DMS153 treated with DMSO at 0.1 percent for 48 hours (cell line): ENCODE measurements at regions not wholly inside any gene's neighbourhood (a gene's known extent, or its start where the extent isn't known, plus 50 kb on each side); places are given as distances from the start of the nearest gene placed in this dataset.
"Not testable (repeated sequence)": the region's sequence is repeated elsewhere in the genome, so short reads cannot be mapped to it uniquely, and the experiment has no call there.

Source experiments
- DNase-seq: peaks from one replicate; lab custom pipeline; 2025; ENCODE audit not compliant: unreplicated experiment; lab: John Stamatoyannopoulos, UW

DNA sequence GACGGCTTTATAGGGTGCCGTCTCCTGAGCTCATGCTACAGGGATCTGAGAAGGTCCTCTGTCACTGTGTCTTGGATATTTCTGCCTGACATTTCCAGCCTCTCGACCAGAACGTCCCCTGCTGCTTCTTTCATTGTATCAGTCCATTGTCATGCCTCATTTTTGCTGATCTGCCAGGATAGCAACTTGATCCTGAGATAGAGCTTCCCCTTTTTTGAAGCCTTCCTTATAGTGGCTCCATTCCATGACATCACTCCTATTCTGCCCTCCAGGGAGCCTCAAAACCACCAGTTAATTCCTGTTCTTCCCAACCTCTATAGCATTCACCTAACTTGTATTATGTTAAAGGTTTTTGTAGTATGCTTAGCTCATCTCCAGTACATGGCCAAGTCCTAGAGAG is 431.8 kb upstream of the NOX3 start:
- DNase-seq = no peak

DNA sequence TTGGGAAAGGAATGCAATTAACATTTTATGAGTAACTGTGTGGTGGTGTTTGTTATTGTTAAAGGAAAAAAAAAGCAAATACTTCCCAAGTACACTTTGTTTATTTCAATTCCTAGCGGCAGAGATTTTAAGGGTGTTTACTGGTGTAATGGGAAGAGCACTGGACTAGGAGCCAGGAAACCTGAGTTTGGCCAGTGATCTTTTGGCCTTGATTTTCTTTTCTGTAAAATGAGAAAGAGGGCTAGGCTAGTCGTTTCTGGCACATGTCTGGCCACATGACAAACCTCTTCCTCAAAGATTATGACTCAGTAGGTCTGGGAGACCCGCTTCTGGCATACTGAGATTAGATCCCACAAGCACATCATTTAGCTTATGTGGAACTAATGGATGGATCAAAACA is 428.1 kb upstream of the NOX3 start:
- no peak for DNase-seq

DNA sequence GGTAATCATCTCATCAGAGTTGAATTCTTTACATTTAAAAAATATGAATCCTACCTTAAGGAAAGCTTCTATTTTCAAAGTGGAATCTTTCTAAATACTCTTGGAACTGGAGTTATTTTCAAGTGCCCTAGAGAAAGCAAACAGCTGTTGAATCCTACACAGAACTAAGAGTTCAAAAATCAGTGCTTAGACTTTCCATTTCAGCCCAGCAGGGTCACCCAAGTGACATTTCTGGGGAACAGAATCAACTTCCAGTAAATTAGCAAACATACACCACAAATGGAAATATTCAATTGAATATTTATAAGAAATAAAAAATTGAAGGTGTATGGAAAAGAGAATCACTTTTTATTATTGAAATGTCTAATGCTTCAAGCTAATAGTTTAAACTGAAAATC is 427.7 kb upstream of the NOX3 start:
- no peak for DNase-seq

DNA sequence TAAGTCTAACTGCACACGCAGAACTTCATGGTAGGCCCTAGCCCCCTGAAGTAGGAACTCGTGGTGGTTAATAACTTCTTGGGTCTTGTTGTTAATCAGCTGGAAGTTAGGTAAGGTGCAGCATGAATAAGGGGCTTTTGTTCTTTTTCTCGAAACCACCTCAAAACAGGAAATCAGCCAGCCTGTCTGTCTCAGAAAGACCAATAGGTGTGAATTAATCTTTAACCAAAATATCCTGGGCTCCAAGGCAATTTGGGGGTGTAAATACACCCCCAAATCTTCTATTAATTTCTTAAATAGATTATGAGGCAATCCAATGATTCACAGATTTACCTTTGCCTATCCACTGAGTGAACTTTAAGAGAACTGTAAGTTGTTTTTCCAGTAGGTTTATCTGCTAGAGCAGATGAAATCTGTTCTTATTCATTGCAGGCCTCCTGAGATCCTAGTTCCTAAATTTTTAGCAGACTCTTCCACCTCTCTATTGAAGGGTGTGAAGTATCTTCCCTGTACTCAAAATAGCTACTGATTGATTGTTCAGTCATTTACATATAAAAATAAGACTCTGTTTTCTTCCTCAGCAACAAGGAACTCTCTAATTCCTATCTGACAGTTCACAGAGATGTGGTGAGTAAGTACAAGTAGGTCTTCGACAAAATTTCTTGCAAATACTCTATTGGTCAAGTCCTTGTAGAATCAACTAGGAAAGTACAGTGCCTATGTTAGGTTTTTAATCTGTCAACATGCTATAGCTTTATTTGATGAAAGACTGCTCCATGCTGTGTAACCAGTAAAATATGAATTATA is 427.1 kb upstream of the NOX3 start:
- no peak for DNase-seq

DNA sequence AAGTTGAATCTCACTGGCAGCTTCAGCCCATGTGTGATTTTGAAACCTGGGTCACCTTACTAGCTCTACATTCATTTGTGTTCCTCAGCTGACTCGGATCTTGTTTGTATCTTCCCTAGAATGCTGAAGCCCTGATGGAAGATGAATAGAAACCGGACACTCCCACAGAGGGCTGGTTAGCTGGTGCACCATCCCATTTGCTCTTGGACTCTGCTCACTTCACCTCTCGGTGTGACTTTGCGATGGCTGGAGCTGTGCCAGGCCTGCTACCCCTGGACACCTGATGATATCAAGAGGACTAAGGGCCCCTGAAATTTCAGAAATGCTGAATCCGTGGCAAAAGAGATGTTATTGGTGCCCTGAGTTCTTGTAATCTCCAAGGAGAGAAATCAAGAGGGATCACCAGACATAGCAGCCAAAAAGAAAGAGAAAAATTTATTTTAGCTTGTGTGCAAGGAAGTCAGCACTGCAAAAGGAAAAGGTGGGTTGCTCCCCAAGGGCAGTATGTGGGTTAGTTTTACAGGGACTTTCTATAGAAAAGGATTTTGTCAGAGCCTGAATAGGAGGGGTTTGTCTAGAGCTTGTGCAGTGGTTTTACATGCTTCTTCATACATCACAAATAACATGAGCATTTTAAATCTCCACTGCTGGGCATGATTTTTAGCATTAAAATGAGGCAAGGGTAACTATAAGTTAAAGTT is 426.3 kb upstream of the NOX3 start:
- DNase-seq = no peak

DNA sequence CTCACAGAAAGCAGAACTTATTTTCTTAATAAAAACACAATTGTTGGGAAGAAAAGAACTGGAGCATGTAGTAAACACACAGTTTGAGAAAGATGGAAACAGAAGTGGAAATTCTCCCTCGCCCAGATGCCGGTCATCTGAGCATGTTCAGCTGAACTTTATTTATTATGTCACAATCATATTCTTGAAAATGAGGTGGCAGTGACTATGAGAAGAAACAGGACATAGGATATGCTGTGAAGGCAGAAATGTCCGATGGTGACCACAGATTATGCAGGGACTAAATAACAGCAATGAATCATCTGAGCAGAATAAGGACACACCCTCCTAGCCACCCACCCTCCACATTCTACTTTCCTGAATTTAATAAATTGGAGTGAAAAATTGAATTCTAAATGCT is 425.3 kb upstream of the NOX3 start:
- DNase-seq = no peak

DNA sequence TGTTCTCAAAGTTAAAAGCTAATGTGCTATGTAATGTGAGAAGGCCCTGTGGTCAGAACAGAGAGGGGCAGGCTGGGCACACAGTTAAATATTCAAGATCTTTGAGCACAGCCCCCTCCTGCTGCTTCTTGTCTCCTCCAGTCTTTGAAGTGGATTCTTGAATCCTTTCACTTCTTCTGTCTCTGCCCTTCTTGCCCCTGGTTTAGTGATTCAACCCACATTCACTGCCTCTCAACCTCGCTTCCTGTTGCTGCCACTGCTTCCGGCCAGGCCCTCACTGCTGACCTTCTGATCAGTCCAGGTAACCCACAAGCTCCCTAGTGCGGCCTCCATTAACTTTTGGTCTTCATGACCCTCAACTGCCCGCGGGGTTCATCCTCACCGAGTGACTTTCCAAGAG is 417.3 kb upstream of the NOX3 start:
- DNase-seq = no peak

DNA sequence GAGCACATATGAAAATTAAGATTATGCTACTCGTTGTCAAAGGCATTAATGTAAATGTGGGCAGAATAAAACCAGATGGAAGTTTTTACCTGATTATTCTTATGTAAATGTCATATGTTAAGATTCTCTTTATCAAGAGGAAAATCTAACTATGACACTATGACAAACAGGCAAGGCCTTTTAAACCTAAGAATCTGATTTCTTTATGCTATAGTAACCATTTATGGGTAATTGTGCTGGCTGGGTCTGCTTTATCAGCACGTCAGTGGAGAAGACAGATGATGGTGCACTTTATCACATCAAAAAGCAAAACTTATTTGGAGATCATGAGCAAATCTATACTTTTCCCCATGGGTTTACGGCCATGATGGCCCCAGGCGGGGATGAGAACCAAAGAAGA is 412.0 kb upstream of the NOX3 start:
- DNase-seq = no peak

DNA sequence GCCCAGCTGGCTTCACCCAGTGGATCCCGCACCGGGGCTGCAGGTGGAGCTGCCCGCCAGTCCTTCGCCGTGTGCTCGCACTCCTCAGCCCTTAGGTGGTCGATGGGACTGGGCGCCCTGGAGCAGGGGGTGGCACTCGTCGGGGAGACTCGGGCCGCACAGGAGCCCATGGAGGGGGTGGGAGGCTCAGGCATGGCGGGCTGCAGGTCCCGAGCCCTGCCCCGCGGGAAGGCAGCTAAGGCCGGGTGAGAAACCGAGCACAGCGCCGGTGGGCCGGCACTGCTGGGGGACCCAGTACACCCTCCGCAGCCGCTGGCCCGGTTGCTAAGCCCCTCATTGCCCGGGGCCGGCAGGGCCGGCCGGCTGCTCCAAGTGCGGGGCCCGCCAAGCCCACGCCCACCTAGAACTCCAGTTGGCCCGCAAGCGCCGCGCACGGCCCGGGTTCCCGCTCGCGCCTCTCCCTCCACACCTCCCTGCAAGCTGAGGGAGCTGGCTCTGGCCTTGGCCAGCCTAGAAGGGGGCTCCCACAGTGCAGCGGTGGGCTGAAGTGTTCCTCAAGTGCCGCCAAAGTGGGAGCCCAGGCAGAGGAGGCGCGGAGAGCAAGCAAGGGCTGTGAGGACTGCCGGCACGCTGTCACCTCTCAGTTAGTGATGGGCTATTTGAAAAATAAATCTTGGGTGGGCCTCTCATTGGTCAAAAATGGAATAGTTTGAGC is 411.2 kb upstream of the NOX3 start:
- not testable (repeated sequence) for DNase-seq

DNA sequence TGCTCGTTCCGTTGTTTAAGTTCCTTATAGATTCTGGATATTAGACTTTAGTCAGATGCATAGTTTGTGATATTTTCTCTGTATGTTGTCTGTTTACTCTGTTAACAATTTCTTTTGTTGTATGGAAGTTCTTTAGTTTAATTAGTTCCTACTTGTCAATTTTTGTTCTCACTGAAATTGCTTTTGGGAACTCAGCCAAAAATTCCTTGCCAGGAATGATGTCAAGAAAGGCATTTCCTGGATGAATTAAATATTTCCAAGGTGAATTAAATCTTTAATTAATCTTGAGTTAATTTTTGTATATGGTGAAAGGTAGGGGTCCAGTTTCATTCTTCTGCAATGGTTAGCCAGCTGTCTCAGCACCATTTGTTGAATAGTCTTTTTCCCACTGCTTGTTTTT is 406.2 kb upstream of the NOX3 start:
- DNase-seq = no peak

DNA sequence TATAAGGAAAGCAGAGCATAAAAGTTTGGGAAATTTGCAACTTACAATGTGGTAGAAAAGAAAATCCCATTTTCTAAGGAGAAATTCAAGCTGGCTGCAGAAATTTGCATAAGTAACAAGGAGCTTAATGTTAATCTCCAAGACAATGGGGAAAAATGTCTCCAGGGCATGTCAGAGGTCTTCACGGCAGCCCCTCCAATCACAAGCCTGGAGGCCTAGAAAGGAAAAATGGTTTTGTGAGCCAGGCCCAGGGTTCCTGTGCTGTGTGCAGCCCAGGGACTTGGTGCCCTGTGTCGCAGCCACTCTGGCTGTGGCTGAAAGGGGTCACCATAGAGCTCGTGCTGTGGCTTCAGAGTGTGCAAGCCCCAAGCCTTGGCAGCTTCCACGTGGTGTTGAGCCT is 403.3 kb upstream of the NOX3 start:
- DNase-seq = not testable (repeated sequence)

DNA sequence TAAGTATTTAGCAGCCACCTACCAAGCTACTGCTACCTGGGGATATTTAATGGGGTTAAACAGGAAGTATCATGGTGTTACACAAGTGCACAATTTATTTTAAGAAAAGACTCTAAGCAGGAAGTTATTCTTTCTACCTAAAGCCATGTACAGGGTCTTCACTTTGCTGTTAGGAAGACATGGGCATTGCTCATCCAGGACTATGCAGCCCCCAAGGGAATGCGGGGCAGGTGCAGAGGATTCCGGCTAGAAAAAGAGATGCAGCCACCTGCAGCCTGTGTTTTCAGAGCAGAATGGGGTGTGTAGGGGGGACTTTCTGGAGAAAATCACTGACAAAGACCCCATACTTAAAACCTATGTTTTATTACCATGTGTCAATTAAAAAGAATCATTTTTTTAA is 399.1 kb upstream of the NOX3 start:
- no peak for DNase-seq

DNA sequence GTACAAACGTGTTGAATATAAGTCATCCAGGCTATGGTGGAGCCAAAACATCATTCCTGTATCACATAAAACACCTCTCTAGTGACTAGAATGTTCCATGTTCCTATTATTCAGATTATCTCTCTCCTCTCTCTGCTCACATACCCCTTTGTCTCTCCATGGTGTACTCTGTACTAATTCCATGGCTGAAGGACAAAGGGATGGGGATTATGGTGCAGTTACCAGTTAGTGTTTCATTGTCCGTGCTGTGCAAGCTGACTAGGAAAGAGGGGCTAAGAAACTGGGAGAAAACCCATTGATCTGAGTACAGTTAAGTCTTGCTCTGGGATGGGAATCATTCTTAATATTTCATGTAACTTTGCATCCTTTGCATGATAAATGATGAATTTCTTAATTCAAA is 397.4 kb upstream of the NOX3 start:
- no peak for DNase-seq

DNA sequence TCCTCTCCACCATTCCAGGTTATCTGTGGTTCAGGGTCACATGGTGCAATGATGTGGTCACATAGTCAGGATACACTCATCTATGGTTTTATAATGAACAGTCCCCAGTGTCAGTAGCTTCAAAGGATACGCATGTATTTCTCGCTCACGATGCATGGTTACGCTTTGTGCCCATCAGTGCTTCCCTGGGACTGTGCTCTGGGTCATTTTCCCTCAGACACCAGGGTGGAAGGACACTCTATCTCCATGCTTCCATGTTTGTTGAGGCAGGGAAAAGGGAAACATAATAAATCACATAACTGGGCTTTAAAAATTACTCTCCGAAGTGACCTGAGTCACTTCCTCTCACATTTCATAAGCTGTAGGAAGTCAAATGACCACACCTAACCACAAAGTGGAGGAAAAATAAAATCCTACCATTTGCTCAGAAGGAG is 394.8 kb upstream of the NOX3 start:
- no peak for DNase-seq

DNA sequence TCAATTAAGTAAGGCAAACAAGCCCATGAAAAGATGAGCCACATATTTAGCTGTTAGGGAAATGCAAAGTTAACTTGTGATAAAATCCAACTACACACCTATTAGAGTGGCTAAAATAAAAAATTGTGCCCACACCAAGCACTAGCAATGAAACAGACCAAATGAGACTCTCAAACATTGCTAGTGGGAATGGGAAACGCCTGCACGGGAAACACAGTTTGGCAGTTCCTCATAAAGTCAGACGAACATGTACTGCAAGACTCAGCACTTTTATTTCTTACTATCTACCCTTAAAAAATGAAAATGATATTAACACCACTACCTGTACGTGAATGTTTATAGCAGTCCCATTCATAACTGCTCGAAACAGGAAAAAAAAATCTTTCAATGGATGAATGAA is 392.1 kb upstream of the NOX3 start:
- no peak for DNase-seq

DNA sequence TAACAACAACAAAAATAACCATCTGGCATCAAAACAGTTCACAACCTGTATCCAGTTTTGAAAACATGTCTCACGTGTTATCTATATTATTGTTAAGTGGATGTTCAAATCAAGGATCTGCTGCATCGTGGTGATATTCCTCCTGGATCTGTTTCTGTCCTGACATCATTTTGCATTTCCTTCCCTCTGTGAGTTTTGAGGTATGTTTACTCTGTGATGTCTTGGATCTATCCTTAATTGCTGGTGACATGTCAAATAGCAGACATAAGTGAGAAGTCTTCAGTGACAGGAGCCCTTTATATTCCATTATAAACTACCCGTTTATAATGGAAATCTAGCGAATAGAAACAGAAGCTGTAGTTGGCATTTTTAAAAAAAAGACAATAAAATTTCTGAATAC is 381.8 kb upstream of the NOX3 start:
- DNase-seq = no peak

DNA sequence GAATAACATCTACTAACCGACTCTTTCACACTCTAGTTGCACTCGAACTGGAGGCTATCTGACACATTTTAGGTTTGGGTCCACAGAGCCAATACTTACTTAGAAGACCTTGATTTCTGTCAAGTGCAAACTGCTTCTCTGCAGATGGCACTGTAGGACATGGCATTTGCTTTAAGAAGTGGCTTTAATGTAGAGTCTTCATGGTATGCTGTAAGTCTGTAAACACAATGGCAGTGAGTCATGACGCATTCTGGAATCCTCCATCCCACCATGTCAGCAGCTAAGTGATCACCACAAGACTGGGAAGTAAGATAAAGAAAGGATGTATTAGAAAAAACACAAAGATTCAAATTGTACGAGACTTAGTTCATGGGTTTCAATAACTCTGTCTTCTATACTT is 377.0 kb upstream of the NOX3 start:
- DNase-seq = no peak

DNA sequence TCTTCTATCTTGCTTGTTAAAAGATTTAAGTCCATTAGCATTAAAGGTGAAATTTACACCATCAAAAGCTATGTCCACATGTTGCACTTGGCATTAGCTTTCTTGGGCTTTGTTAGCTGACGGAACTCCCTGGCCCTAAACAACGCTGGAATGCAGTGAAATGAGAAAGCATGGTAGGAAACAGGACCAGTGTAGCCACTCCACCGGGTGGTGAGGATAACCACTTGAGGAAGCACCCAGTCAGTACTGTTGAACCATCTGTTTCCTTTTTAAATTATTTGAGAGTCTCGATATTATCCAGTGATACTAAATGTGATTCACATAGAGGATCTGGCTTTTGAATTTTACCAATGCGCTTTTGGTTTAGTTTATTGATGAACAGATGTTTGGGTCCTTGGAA is 374.9 kb upstream of the NOX3 start:
- no peak for DNase-seq

DNA sequence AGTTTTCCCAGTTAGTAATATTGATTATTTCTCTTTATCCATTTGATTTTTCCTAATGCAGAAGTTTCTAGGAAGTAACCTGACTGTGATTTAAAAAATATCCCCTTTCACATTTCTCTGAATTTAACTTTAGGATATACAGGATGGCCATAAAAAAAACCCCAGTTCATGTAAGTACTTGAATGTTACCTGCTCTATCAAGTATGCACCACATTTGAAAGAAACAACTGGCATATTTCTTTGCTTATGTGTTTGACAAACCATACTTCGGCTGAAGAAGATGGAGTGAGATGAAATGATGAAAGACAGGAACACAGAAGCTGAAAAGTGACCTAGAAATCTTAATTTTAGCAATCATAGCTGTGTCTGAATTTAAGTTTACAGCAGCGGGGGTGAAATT is 374.0 kb upstream of the NOX3 start:
- no peak for DNase-seq

DNA sequence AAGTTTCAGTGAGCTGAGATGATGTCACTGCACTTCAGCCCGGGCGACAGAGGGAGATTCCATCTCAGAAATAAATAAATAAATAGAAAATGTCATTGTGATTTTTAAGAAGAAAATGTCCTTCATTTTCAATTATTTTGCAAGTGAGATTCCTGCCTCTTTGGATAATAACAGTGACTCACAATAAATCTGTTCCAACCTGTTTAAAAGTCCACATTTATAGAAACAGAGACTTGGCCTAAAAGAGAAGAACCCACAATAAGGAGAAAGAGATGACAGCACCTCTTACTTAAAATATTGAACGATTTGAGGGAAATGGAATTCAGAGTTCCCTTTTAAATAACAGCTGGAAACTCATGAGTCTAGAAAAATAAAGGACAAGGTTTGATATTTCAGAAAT is 373.4 kb upstream of the NOX3 start:
- DNase-seq = no peak

DNA sequence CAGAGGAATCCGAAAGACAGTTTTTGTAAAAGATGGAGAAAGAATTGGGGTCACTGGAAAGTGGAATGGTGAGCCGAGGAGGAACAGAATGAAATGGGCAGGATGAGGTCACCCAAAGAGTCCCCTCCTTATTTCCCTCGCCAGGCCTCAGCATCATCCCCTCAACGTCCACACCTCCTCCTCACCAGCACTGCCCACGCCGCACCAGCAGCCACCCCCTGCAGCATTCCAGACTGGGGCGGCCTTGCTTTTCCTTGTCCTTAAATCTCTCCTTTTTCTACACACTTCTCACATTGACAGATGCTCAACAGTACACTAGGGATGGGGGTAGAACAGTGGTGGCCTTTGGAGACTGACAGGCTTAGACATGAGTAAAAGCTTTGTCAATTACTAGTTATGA is 363.1 kb upstream of the NOX3 start:
- DNase-seq = no peak

DNA sequence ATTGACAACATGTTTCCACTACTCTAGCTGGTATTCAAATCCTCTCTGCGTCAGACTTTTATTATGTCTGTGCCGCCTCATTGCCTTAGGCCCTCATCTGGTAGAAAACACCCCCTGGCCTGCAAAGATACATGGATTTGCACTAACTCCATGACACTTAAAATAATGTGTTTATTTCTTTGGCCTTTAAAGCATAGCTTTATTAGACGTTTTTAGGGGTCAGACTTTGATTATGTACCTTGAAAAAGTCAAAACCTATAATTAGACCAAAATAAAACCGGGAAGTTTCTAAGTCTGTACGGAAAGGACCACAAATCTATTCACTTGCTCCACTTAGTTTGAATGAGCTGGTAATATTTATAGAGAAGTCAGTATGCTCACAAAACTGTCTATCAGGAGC is 357.9 kb upstream of the NOX3 start:
- DNase-seq = no peak
